Endodermal cell (in vitro differentiated cells): ENCODE measurements at regions not wholly inside any gene's neighbourhood (a gene's known extent, or its start where the extent isn't known, plus 50 kb on each side); places are given as distances from the start of the nearest gene placed in this dataset.
A peak's percentile ranks its signal among the peaks of the same experiment; 100 is the strongest.

Experiments used
- DNase-seq: peaks from one replicate; pipeline ENCODE4 v3.0.0-alpha.2; 2017
- H3K27ac ChIP-seq: 2 replicates; pipeline ENCODE4 v1.5.1; 2013; ENCODE audit warnings: mild to moderate bottlenecking, low read depth, low read length, moderate library complexity
- H3K27me3 ChIP-seq: 2 replicates; pipeline ENCODE4 v1.6.1; 2013; ENCODE audit warnings: mild to moderate bottlenecking, low read length, moderate library complexity; ENCODE audit not compliant: insufficient read depth, control insufficient read depth, poor library complexity, severe bottlenecking
- H3K36me3 ChIP-seq: 2 replicates; pipeline ENCODE4 v1.7.0; 2013; ENCODE audit warnings: mild to moderate bottlenecking, low read length, moderate library complexity; ENCODE audit not compliant: control insufficient read depth, insufficient read depth
- H3K4me1 ChIP-seq: one replicate; pipeline ENCODE4 v1.7.0; 2013; ENCODE audit warnings: low read length; ENCODE audit not compliant: control insufficient read depth, insufficient read depth
- H3K4me3 ChIP-seq: 2 replicates; pipeline ENCODE4 v1.5.1; 2013; ENCODE audit warnings: mild to moderate bottlenecking, low read length, moderate library complexity
- H3K9ac ChIP-seq: 2 replicates; pipeline ENCODE4 v1.6.1; 2013; ENCODE audit warnings: mild to moderate bottlenecking, low read length, moderate library complexity; ENCODE audit not compliant: poor library complexity, severe bottlenecking; ENCODE audit errors: extremely low read depth
- H3K9me3 ChIP-seq: 2 replicates; pipeline ENCODE4 v1.6.1; 2013; ENCODE audit warnings: mild to moderate bottlenecking, low read length, moderate library complexity; ENCODE audit not compliant: control insufficient read depth
- H3K27ac Mint-ChIP-seq: 2 replicates; pipeline ENCODE4 v1.8.0; 2020; ENCODE audit warnings: mixed read lengths
- H3K27me3 Mint-ChIP-seq: 2 replicates; pipeline ENCODE4 v1.8.0; 2021; ENCODE audit warnings: mild to moderate bottlenecking, mixed read lengths; ENCODE audit not compliant: insufficient read depth
- H3K36me3 Mint-ChIP-seq: 2 replicates; pipeline ENCODE4 v1.8.0; 2020; ENCODE audit warnings: low read depth, mixed read lengths
- H3K4me1 Mint-ChIP-seq: 2 replicates; pipeline ENCODE4 v1.8.0; 2020; ENCODE audit warnings: mixed read lengths
- H3K4me3 Mint-ChIP-seq: 2 replicates; pipeline ENCODE4 v1.8.0; 2020; ENCODE audit warnings: mild to moderate bottlenecking, moderate library complexity, mixed read lengths
- H3K9me3 Mint-ChIP-seq: 2 replicates; pipeline ENCODE4 v1.8.0; 2020; ENCODE audit warnings: mild to moderate bottlenecking, mixed read lengths
- CTCF ChIP-seq: fragments of 200-600 bp; sonication (generic); conservative IDR thresholded peaks from 2 replicates; pipeline ENCODE4 v1.5.0; 2021; ENCODE audit warnings: antibody characterized with exemption, mild to moderate bottlenecking
- WGBS, 2 experiments: methylation state at CpG; one replicate each; pipeline versions ENCODE4 v1.1.5 to v1.1.7; 2013; ENCODE audit warnings: missing lambda C conversion rate in 2 of 2, mixed read lengths in 1 of 2; ENCODE audit not compliant: insufficient coverage in 1 of 2, insufficient read length in 1 of 2; 5-methylcytosine and 5-hydroxymethylcytosine counted together

GRCh38 chr4:17324386-17324830 is 187.5 kb downstream of the QDPR start:
- no peaks in the 10 kb centered on the region for H3K36me3 ChIP-seq
- Mint-ChIP-seq H3K9me3 (no peaks in the 10 kb centered on the region), H3K27ac (no peak overlapping the region), H3K27me3 (peaks cover 5% of the 10 kb centered on the region), H3K4me3 (no peak overlapping the region), H3K36me3 (no peaks in the 10 kb centered on the region), H3K4me1 (peaks cover 12% of the 10 kb centered on the region)
- no peak overlapping the region for H3K27ac ChIP-seq
- H3K4me1 ChIP-seq: no peaks in the 10 kb centered on the region
- DNase-seq: peak; percentile 79
- peak; percentile 86 for TF ChIP-seq CTCF
- no peaks in the 10 kb centered on the region for H3K27me3 ChIP-seq
- WGBS, 2 experiments: 17 to 31% methylated on average over 2 to 11 of the region's 11 CpGs
- H3K4me3 ChIP-seq: no peak overlapping the region
- H3K9me3 ChIP-seq: no peaks in the 10 kb centered on the region
- H3K9ac ChIP-seq: no peak overlapping the region

DNA sequence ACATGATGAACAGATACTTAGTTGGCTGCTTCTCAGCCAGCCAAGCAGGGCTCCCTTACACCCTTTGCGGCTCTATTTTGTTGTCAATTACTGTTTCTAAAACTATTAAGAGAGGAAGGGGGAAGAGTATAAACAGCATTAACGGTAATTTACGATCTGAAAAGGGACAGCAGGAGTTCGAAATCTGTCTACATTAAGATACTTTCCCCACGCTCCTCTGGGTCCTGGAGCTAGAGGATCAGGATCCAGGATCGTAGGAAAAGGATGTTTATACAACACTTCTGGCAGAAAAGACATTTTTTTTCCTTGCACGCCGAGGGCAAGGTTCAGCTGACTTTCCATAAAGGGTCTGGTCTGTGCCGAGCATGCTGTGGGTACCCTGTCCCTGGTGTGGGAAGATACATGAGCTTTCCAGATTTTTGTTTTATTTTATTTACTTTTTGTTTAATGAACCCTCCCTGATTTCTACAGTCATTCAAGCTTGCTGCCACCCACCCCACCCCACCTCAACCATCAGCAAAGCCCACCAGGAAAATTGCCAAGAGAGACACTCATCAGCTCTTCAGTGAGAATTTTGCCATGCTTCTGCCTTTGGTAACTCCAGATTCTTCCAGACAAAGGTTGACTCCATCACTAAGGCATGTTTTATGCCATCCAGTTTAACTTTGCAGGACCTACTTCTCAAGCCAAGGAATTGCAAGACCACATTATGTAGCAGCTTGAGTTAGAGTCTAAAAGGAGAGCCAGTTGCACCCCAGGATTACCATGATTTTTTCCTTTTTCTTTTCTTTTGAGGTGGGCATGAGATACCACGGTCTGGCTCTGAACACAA is 188.1 kb downstream of the QDPR start:
- H3K4me3 Mint-ChIP-seq: no peak overlapping the region
- Histone ChIP-seq H3K27ac (no peak overlapping the region), H3K9me3 (no peaks in the 10 kb centered on the region), H3K9ac (no peak overlapping the region), H3K4me1 (no peaks in the 10 kb centered on the region), H3K36me3 (no peaks in the 10 kb centered on the region), H3K4me3 (no peak overlapping the region), H3K27me3 (no peaks in the 10 kb centered on the region)
- no peak overlapping the region for H3K27ac Mint-ChIP-seq
- H3K9me3 Mint-ChIP-seq: no peaks in the 10 kb centered on the region
- TF ChIP-seq CTCF: no peak
- 82 to 95% methylated on average over 4 to 10 of the region's 10 CpGs for WGBS, 2 experiments
- H3K4me1 Mint-ChIP-seq: peaks cover 9% of the 10 kb centered on the region
- DNase-seq: no peak
- H3K27me3 Mint-ChIP-seq: peaks cover 5% of the 10 kb centered on the region
- no peaks in the 10 kb centered on the region for H3K36me3 Mint-ChIP-seq

GRCh38 chr4:17322514-17322913 is 189.4 kb downstream of the QDPR start:
- Histone ChIP-seq H3K4me1 (no peaks in the 10 kb centered on the region), H3K27ac (no peak overlapping the region), H3K27me3 (no peaks in the 10 kb centered on the region), H3K36me3 (no peaks in the 10 kb centered on the region), H3K4me3 (no peak overlapping the region), H3K9ac (no peak overlapping the region), H3K9me3 (no peaks in the 10 kb centered on the region)
- H3K4me1 Mint-ChIP-seq: peaks cover 1% of the 10 kb centered on the region
- H3K27ac Mint-ChIP-seq: no peak overlapping the region
- no peak overlapping the region for H3K4me3 Mint-ChIP-seq
- DNase-seq: no peak
- no peak for TF ChIP-seq CTCF
- H3K9me3 Mint-ChIP-seq: no peaks in the 10 kb centered on the region
- H3K27me3 Mint-ChIP-seq: peaks cover 5% of the 10 kb centered on the region
- no peaks in the 10 kb centered on the region for H3K36me3 Mint-ChIP-seq
